Endothelial cell of umbilical vein (primary cell): ENCODE measurements at regions not wholly inside any gene's neighbourhood (a gene's known extent, or its start where the extent isn't known, plus 50 kb on each side); places are given as distances from the start of the nearest gene placed in this dataset.

Experiments
- CTCF ChIP-seq, 2 donors: IDR thresholded peaks; 1 replicate in 1 of 2; 2 replicates in 1 of 2; pipeline ENCODE4 v1.5.1; 2011; ENCODE audit warnings: low read length in 2 of 2, mild to moderate bottlenecking in 2 of 2, moderate library complexity in 2 of 2, control low read depth in 1 of 2, inconsistent platforms in 1 of 2, low read depth in 1 of 2; ENCODE audit not compliant: insufficient read depth in 1 of 2; ENCODE audit errors: extremely low read depth in 1 of 2
- EZH2 ChIP-seq: IDR thresholded peaks from 2 replicates; pipeline ENCODE4 v1.6.1; 2012; ENCODE audit warnings: borderline replicate concordance, low read depth, mild to moderate bottlenecking, moderate library complexity, low read length, inconsistent platforms; ENCODE audit not compliant: severe bottlenecking
- JUN ChIP-seq: IDR thresholded peaks from 2 replicates; pipeline ENCODE4 v1.6.1; 2011; ENCODE audit warnings: borderline replicate concordance, low read depth; ENCODE audit not compliant: insufficient read length, insufficient read depth
- MAX ChIP-seq: IDR thresholded peaks from 2 replicates; pipeline ENCODE4 v1.6.1; 2011; ENCODE audit not compliant: insufficient read depth, insufficient read length
- POLR2A ChIP-seq: IDR thresholded peaks from 2 replicates; pipeline ENCODE4 v1.6.1; 2012; ENCODE audit warnings: low read depth, mild to moderate bottlenecking, control low read depth, low read length
- POLR2AphosphoS5 ChIP-seq: IDR thresholded peaks from 2 replicates; pipeline ENCODE4 v1.6.1; 2012; ENCODE audit warnings: low read depth, mild to moderate bottlenecking, control low read depth, low read length, moderate library complexity; ENCODE audit not compliant: insufficient read depth

- no peak for TF ChIP-seq CTCF (IDR thresholded peaks at IDR 0.05; ENCODE audit: extremely low read depth in 1 of 2, insufficient read depth in 1 of 2, low read depth in 1 of 2, low read length in 2 of 2)
- TF ChIP-seq EZH2 = no peak
- TF ChIP-seq POLR2A = no peak
- no peak for TF ChIP-seq POLR2AphosphoS5
- no peak for TF ChIP-seq JUN
- TF ChIP-seq MAX = no peak
Measured at GRCh38 chr3:159149131-159149530, 347.3 kb downstream of the MFSD1 start.
